ENCODE measurements at regions not wholly inside any gene's neighbourhood (a gene's known extent, or its start where the extent isn't known, plus 50 kb on each side); places are given as distances from the start of the nearest gene placed in this dataset.

GRCh38 chr1:4933232-4933631, 278.8 kb downstream of the AJAP1 start:
- Mint-ChIP-seq H3K4me3 (no peak overlapping the region), H3K4me1 (ENCODE audit: low read depth) (no peaks in the 10 kb centered on the region)

GRCh38 chr1:4932311-4933030, 278.1 kb downstream of the AJAP1 start:
- H3K36me3 Mint-ChIP-seq (ENCODE audit: low read depth): no peaks in the 10 kb centered on the region
- H3K9me3 Mint-ChIP-seq: no peaks in the 10 kb centered on the region

More at GRCh38 chr1:4933232-4933631, 278.8 kb downstream of the AJAP1 start:
- Mint-ChIP-seq H3K27me3 (ENCODE audit: low read depth) (no peaks in the 10 kb centered on the region), H3K27ac (no peak overlapping the region), H3K36me3 (ENCODE audit: low read depth) (no peaks in the 10 kb centered on the region), H3K9me3 (no peaks in the 10 kb centered on the region)

GRCh38 chr1:4931486-4931885, 277.1 kb downstream of the AJAP1 start:
- Mint-ChIP-seq H3K36me3 (ENCODE audit: low read depth) (no peaks in the 10 kb centered on the region), H3K4me3 (no peak overlapping the region), H3K4me1 (ENCODE audit: low read depth) (no peaks in the 10 kb centered on the region), H3K9me3 (no peaks in the 10 kb centered on the region), H3K27ac (no peak overlapping the region), H3K27me3 (ENCODE audit: low read depth) (no peaks in the 10 kb centered on the region)

More at GRCh38 chr1:4932311-4933030, 278.1 kb downstream of the AJAP1 start:
- Mint-ChIP-seq H3K4me1 (ENCODE audit: low read depth) (no peaks in the 10 kb centered on the region), H3K4me3 (no peak overlapping the region), H3K27ac (no peak overlapping the region), H3K27me3 (ENCODE audit: low read depth) (no peaks in the 10 kb centered on the region)

GRCh38 chr1:4928186-4928585, 273.8 kb downstream of the AJAP1 start:
- Mint-ChIP-seq H3K4me3 (no peak overlapping the region), H3K36me3 (ENCODE audit: low read depth) (no peaks in the 10 kb centered on the region), H3K4me1 (ENCODE audit: low read depth) (no peaks in the 10 kb centered on the region), H3K27me3 (ENCODE audit: low read depth) (no peaks in the 10 kb centered on the region), H3K27ac (no peak overlapping the region), H3K9me3 (no peaks in the 10 kb centered on the region)

- Mint-ChIP-seq H3K9me3 (no peaks in the 10 kb centered on the region), H3K4me1 (ENCODE audit: low read depth) (no peaks in the 10 kb centered on the region), H3K36me3 (ENCODE audit: low read depth) (no peaks in the 10 kb centered on the region), H3K4me3 (no peak overlapping the region), H3K27me3 (ENCODE audit: low read depth) (no peaks in the 10 kb centered on the region), H3K27ac (no peak overlapping the region)
Observed at GRCh38 chr1:4924356-4924755, 269.9 kb downstream of the AJAP1 start.

- H3K4me1 Mint-ChIP-seq (ENCODE audit: low read depth): no peaks in the 10 kb centered on the region
- H3K27me3 Mint-ChIP-seq (ENCODE audit: low read depth): no peaks in the 10 kb centered on the region
- no peaks in the 10 kb centered on the region for H3K36me3 Mint-ChIP-seq (ENCODE audit: low read depth)
- H3K9me3 Mint-ChIP-seq: no peaks in the 10 kb centered on the region
- H3K4me3 Mint-ChIP-seq: no peak overlapping the region
- no peak overlapping the region for H3K27ac Mint-ChIP-seq
Observed at GRCh38 chr1:4916610-4917009, 262.2 kb downstream of the AJAP1 start.

- Mint-ChIP-seq H3K27me3 (ENCODE audit: low read depth) (no peaks in the 10 kb centered on the region), H3K4me1 (ENCODE audit: low read depth) (no peaks in the 10 kb centered on the region), H3K4me3 (no peak overlapping the region), H3K36me3 (ENCODE audit: low read depth) (no peaks in the 10 kb centered on the region), H3K9me3 (no peaks in the 10 kb centered on the region), H3K27ac (no peak overlapping the region)
Observed at GRCh38 chr1:4915154-4915553, 260.7 kb downstream of the AJAP1 start.

GRCh38 chr1:4908486-4908885, 254.1 kb downstream of the AJAP1 start:
- no peaks in the 10 kb centered on the region for H3K36me3 Mint-ChIP-seq (ENCODE audit: low read depth)
- H3K4me1 Mint-ChIP-seq (ENCODE audit: low read depth): no peaks in the 10 kb centered on the region
- H3K9me3 Mint-ChIP-seq: no peaks in the 10 kb centered on the region
- no peaks in the 10 kb centered on the region for H3K27me3 Mint-ChIP-seq (ENCODE audit: low read depth)
- H3K4me3 Mint-ChIP-seq: no peak overlapping the region
- H3K27ac Mint-ChIP-seq: no peak overlapping the region

- H3K4me1 Mint-ChIP-seq (ENCODE audit: low read depth): no peaks in the 10 kb centered on the region
- no peak overlapping the region for H3K27ac Mint-ChIP-seq
- H3K27me3 Mint-ChIP-seq (ENCODE audit: low read depth): no peaks in the 10 kb centered on the region
- H3K36me3 Mint-ChIP-seq (ENCODE audit: low read depth): no peaks in the 10 kb centered on the region
- peaks cover 5% of the 10 kb centered on the region for H3K9me3 Mint-ChIP-seq
- no peak overlapping the region for H3K4me3 Mint-ChIP-seq
Observed at GRCh38 chr1:4894566-4894965, 240.2 kb downstream of the AJAP1 start.

GRCh38 chr1:4880626-4881025, 226.2 kb downstream of the AJAP1 start:
- Mint-ChIP-seq H3K9me3 (no peaks in the 10 kb centered on the region), H3K27ac (no peak overlapping the region), H3K4me1 (ENCODE audit: low read depth) (no peaks in the 10 kb centered on the region), H3K4me3 (no peak overlapping the region), H3K27me3 (ENCODE audit: low read depth) (no peaks in the 10 kb centered on the region), H3K36me3 (ENCODE audit: low read depth) (no peaks in the 10 kb centered on the region)

- no peaks in the 10 kb centered on the region for H3K27me3 Mint-ChIP-seq (ENCODE audit: low read depth)
- no peaks in the 10 kb centered on the region for H3K36me3 Mint-ChIP-seq (ENCODE audit: low read depth)
- no peak overlapping the region for H3K4me3 Mint-ChIP-seq
- no peak overlapping the region for H3K27ac Mint-ChIP-seq
- no peaks in the 10 kb centered on the region for H3K4me1 Mint-ChIP-seq (ENCODE audit: low read depth)
- H3K9me3 Mint-ChIP-seq: no peaks in the 10 kb centered on the region
Observed at GRCh38 chr1:4877426-4877825, 223.0 kb downstream of the AJAP1 start.

GRCh38 chr1:4871373-4871772, 217.0 kb downstream of the AJAP1 start:
- no peak overlapping the region for H3K4me3 Mint-ChIP-seq
- H3K36me3 Mint-ChIP-seq (ENCODE audit: low read depth): no peaks in the 10 kb centered on the region
- no peaks in the 10 kb centered on the region for H3K4me1 Mint-ChIP-seq (ENCODE audit: low read depth)
- H3K9me3 Mint-ChIP-seq: no peaks in the 10 kb centered on the region
- no peaks in the 10 kb centered on the region for H3K27me3 Mint-ChIP-seq (ENCODE audit: low read depth)
- H3K27ac Mint-ChIP-seq: no peak overlapping the region

GRCh38 chr1:4868521-4868920, 214.1 kb downstream of the AJAP1 start:
- Mint-ChIP-seq H3K4me3 (no peak overlapping the region), H3K36me3 (ENCODE audit: low read depth) (no peaks in the 10 kb centered on the region), H3K4me1 (ENCODE audit: low read depth) (no peaks in the 10 kb centered on the region), H3K27me3 (ENCODE audit: low read depth) (no peaks in the 10 kb centered on the region), H3K27ac (no peak overlapping the region), H3K9me3 (no peaks in the 10 kb centered on the region)

- Mint-ChIP-seq H3K36me3 (ENCODE audit: low read depth) (no peaks in the 10 kb centered on the region), H3K4me1 (ENCODE audit: low read depth) (no peaks in the 10 kb centered on the region), H3K9me3 (peaks cover 4% of the 10 kb centered on the region), H3K4me3 (no peak overlapping the region), H3K27ac (no peak overlapping the region), H3K27me3 (ENCODE audit: low read depth) (no peaks in the 10 kb centered on the region)
Observed at GRCh38 chr1:4856396-4856795, 202.0 kb downstream of the AJAP1 start.

GRCh38 chr1:4854367-4854766, 200.0 kb downstream of the AJAP1 start:
- no peaks in the 10 kb centered on the region for H3K4me1 Mint-ChIP-seq (ENCODE audit: low read depth)
- no peak overlapping the region for H3K4me3 Mint-ChIP-seq
- no peaks in the 10 kb centered on the region for H3K27me3 Mint-ChIP-seq (ENCODE audit: low read depth)
- H3K9me3 Mint-ChIP-seq: peaks cover 4% of the 10 kb centered on the region
- no peak overlapping the region for H3K27ac Mint-ChIP-seq
- no peaks in the 10 kb centered on the region for H3K36me3 Mint-ChIP-seq (ENCODE audit: low read depth)

- H3K36me3 Mint-ChIP-seq (ENCODE audit: low read depth): no peaks in the 10 kb centered on the region
- no peaks in the 10 kb centered on the region for H3K4me1 Mint-ChIP-seq (ENCODE audit: low read depth)
- no peak overlapping the region for H3K27ac Mint-ChIP-seq
- peaks cover 4% of the 10 kb centered on the region for H3K9me3 Mint-ChIP-seq
- H3K4me3 Mint-ChIP-seq: no peak overlapping the region
- H3K27me3 Mint-ChIP-seq (ENCODE audit: low read depth): no peaks in the 10 kb centered on the region
Observed at GRCh38 chr1:4853904-4854303, 199.5 kb downstream of the AJAP1 start.

Data from T-helper 1 cell treated with Interleukin-12 subunit alpha and Interleukin-12 subunit beta and Interleukin-4 antibody, amounts not matched to agents 30 μg/mL and 1 μg/mL, for 36 hours (primary cell).